ENCODE measurements at regions not wholly inside any gene's neighbourhood (a gene's known extent, or its start where the extent isn't known, plus 50 kb on each side); places are given as distances from the start of the nearest gene placed in this dataset.

- DNase-seq (ENCODE audit: low spot score), result no peak
Observed at GRCh38 chr7:67564959-67565358, 568.3 kb downstream of the TYW1 start.

GRCh38 chr7:67566101-67566500 is 569.5 kb downstream of the TYW1 start:
- Histone ChIP-seq H3K27me3 (replicated peaks; ENCODE audit: insufficient read depth) (no peaks in the 10 kb centered on the region), H3K4me1 (replicated peaks) (no peaks in the 10 kb centered on the region), H3K4me3 (no peak overlapping the region), H3K36me3 (no peaks in the 10 kb centered on the region), H3K9me3 (no peaks in the 10 kb centered on the region), H3K27ac (no peak overlapping the region)
- no peak for DNase-seq (ENCODE audit: low spot score)
- TF ChIP-seq POLR2A (IDR thresholded peaks at IDR 0.05) (no peak), CTCF (IDR thresholded peaks at IDR 0.05) (no peak), POLR2AphosphoS5 (IDR thresholded peaks at IDR 0.05) (no peak)
- WGBS, result 65% methylated on average over 4 of the region's 4 CpGs
- intact Hi-C loops (cut with DNase I), result no loop called here

More at GRCh38 chr7:67564959-67565358, 568.3 kb downstream of the TYW1 start:
- Histone ChIP-seq H3K4me1 (replicated peaks) (no peaks in the 10 kb centered on the region), H3K4me3 (no peak overlapping the region), H3K9me3 (no peaks in the 10 kb centered on the region), H3K36me3 (no peaks in the 10 kb centered on the region), H3K27me3 (replicated peaks; ENCODE audit: insufficient read depth) (no peaks in the 10 kb centered on the region), H3K27ac (no peak overlapping the region)
- TF ChIP-seq POLR2A (IDR thresholded peaks at IDR 0.05), result no peak
- TF ChIP-seq CTCF (IDR thresholded peaks at IDR 0.05), result no peak
- TF ChIP-seq POLR2AphosphoS5 (IDR thresholded peaks at IDR 0.05), result no peak
- intact Hi-C loops (cut with DNase I), result no loop called here
- WGBS, result 20% methylated on average over 4 of the region's 4 CpGs

- TF ChIP-seq POLR2A (IDR thresholded peaks at IDR 0.05) (no peak), POLR2AphosphoS5 (IDR thresholded peaks at IDR 0.05) (no peak), CTCF (IDR thresholded peaks at IDR 0.05) (no peak)
- intact Hi-C loops (cut with DNase I), result no loop called here
- WGBS, result 72% methylated on average over 7 of the region's 7 CpGs
- Histone ChIP-seq H3K27me3 (replicated peaks; ENCODE audit: insufficient read depth) (no peaks in the 10 kb centered on the region), H3K27ac (no peak overlapping the region), H3K9me3 (no peaks in the 10 kb centered on the region), H3K4me1 (replicated peaks) (no peaks in the 10 kb centered on the region), H3K36me3 (no peaks in the 10 kb centered on the region), H3K4me3 (no peak overlapping the region)
- DNase-seq (ENCODE audit: low spot score), result no peak
Observed at GRCh38 chr7:67571026-67571545, 574.5 kb downstream of the TYW1 start.

GRCh38 chr7:67573639-67574038 is 577.0 kb downstream of the TYW1 start:
- Histone ChIP-seq H3K4me1 (replicated peaks) (no peaks in the 10 kb centered on the region), H3K27ac (no peak overlapping the region), H3K9me3 (no peaks in the 10 kb centered on the region), H3K36me3 (no peaks in the 10 kb centered on the region), H3K27me3 (replicated peaks; ENCODE audit: insufficient read depth) (no peaks in the 10 kb centered on the region), H3K4me3 (no peak overlapping the region)
- 78% methylated on average over 4 of the region's 4 CpGs for WGBS
- intact Hi-C loops (cut with DNase I), result no loop called here
- no peak for DNase-seq (ENCODE audit: low spot score)
- TF ChIP-seq POLR2A (IDR thresholded peaks at IDR 0.05), result no peak
- TF ChIP-seq POLR2AphosphoS5 (IDR thresholded peaks at IDR 0.05), result no peak
- TF ChIP-seq CTCF (IDR thresholded peaks at IDR 0.05), result no peak

GRCh38 chr7:67588631-67589030 is 592.0 kb downstream of the TYW1 start:
- no peak overlapping the region for H3K27ac ChIP-seq
- no peak overlapping the region for H3K4me3 ChIP-seq
- TF ChIP-seq POLR2AphosphoS5 (IDR thresholded peaks at IDR 0.05), result no peak
- no peak for TF ChIP-seq CTCF (IDR thresholded peaks at IDR 0.05)
- TF ChIP-seq POLR2A (IDR thresholded peaks at IDR 0.05), result no peak
- intact Hi-C loops (cut with DNase I), result no loop called here
- peaks cover under 1% of the 10 kb centered on the region for H3K27me3 ChIP-seq (replicated peaks; ENCODE audit: insufficient read depth)
- no peaks in the 10 kb centered on the region for H3K36me3 ChIP-seq
- no peaks in the 10 kb centered on the region for H3K9me3 ChIP-seq
- WGBS, result 80% methylated on average over 5 of the region's 5 CpGs
- H3K4me1 ChIP-seq (replicated peaks), result no peaks in the 10 kb centered on the region
- no peak for DNase-seq (ENCODE audit: low spot score)
